GM23338 (cell line): ENCODE measurements at regions not wholly inside any gene's neighbourhood (a gene's known extent, or its start where the extent isn't known, plus 50 kb on each side); places are given as distances from the start of the nearest gene placed in this dataset.

Experiments
- CREB1 ChIP-seq: fragments of 250-450 bp; sonication (Bioruptor Pico); IDR thresholded peaks from 2 replicates; pipeline ENCODE4 v1.5.0; 2020; ENCODE audit warnings: low read depth, mild to moderate bottlenecking, moderate library complexity
- CTCF ChIP-seq, 2 experiments: fragments of 200-600 bp in 1 of 2; sonication (generic) in 1 of 2; conservative IDR thresholded peaks; 2 replicates each; pipeline versions ENCODE4 v1.5.1 to v1.6.1; 2016 to 2017; ENCODE audit warnings: antibody characterized with exemption in 2 of 2, low read depth in 2 of 2, mild to moderate bottlenecking in 2 of 2, moderate library complexity in 1 of 2
- ETS1 ChIP-seq: IDR thresholded peaks from 2 replicates; pipeline ENCODE4 v1.6.1; 2016; ENCODE audit warnings: antibody characterized with exemption
- EZH2 ChIP-seq: fragments of 200-600 bp; sonication (generic); IDR thresholded peaks from one replicate; pipeline ENCODE4 v1.8.0; 2017; ENCODE audit warnings: antibody characterized with exemption, mild to moderate bottlenecking, low read depth; ENCODE audit not compliant: unreplicated experiment
- EZH2phosphoT487 ChIP-seq: fragments of 200-600 bp; sonication (generic); IDR thresholded peaks from one replicate; pipeline ENCODE4 v1.8.1; 2018; ENCODE audit warnings: antibody characterized with exemption; ENCODE audit not compliant: unreplicated experiment
- JUNB ChIP-seq: IDR thresholded peaks from one replicate; pipeline ENCODE4 v1.6.1; 2016; ENCODE audit warnings: antibody characterized with exemption; ENCODE audit not compliant: unreplicated experiment
- NANOG ChIP-seq: IDR thresholded peaks from 2 replicates; pipeline ENCODE4 v1.6.1; 2016; ENCODE audit warnings: antibody characterized with exemption, borderline replicate concordance
- POLR2AphosphoS5 ChIP-seq: IDR thresholded peaks from 2 replicates; pipeline ENCODE4 v1.6.1; 2016; ENCODE audit warnings: antibody characterized with exemption, low read depth
- REST ChIP-seq: IDR thresholded peaks from one replicate; pipeline ENCODE4 v1.6.1; 2018; ENCODE audit warnings: antibody characterized with exemption; ENCODE audit not compliant: unreplicated experiment
- STAT1 ChIP-seq: IDR thresholded peaks from one replicate; pipeline ENCODE4 v1.6.1; 2016; ENCODE audit warnings: antibody characterized with exemption; ENCODE audit not compliant: unreplicated experiment
- ZNF331 ChIP-seq: fragments of 250-450 bp; sonication (Bioruptor Pico); IDR thresholded peaks from 2 replicates; pipeline ENCODE4 v1.5.0; 2020; ENCODE audit warnings: low read depth, mild to moderate bottlenecking, moderate library complexity

- TF ChIP-seq CTCF (conservative IDR thresholded peaks at IDR 0.05; ENCODE audit: low read depth in 2 of 2) (no peak), JUNB (no peak), POLR2AphosphoS5 (no peak), REST (no peak), EZH2phosphoT487 (no peak), EZH2 (no peak), STAT1 (no peak), ETS1 (no peak), CREB1 (no peak), ZNF331 (no peak), NANOG (no peak)
Measured at GRCh38 chr7:92976931-92977330, 140.6 kb upstream of the CDK6 start.
